SU-DHL-6 (cell line): ENCODE measurements at regions not wholly inside any gene's neighbourhood (a gene's known extent, or its start where the extent isn't known, plus 50 kb on each side); places are given as distances from the start of the nearest gene placed in this dataset.

ENCODE experiments used
- CTCF ChIP-seq: fragments of 200-600 bp; sonication (generic); IDR thresholded peaks from one replicate; pipeline ENCODE4 v1.5.1; 2017; ENCODE audit warnings: antibody characterized with exemption, mild to moderate bottlenecking, low read length, moderate library complexity; ENCODE audit not compliant: insufficient read depth, poor library complexity, severe bottlenecking
- EZH2phosphoT487 ChIP-seq: fragments of 200-600 bp; sonication (generic), shearing (Covaris generic); conservative IDR thresholded peaks from 2 replicates; pipeline ENCODE4 v1.6.1; 2018; ENCODE audit warnings: mild to moderate bottlenecking, antibody characterized with exemption, low read length, moderate library complexity, mixed read lengths

- TF ChIP-seq CTCF = no peak
- no peak for TF ChIP-seq EZH2phosphoT487
These were observed 838.7 kb downstream of the RNF144A start for GRCh38 chr2:7755879-7756278.
